Gastrocnemius medialis (tissue), 4 donors: ENCODE measurements at regions not wholly inside any gene's neighbourhood (a gene's known extent, or its start where the extent isn't known, plus 50 kb on each side); places are given as distances from the start of the nearest gene placed in this dataset.

Source experiments
- ATAC-seq, 2 donors: fragments of 150-250 bp; one replicate each; pipeline ENCODE4 v1.9.1; 2016
- DNase-seq, 2 donors: peaks; one replicate each; pipeline ENCODE4 v3.0.0-alpha.2; 2019
- H3K27ac ChIP-seq, 4 donors: fragments of 200-600 bp; sonication (generic); 1 replicate in 1 of 4; 2 replicates in 3 of 4; pipeline ENCODE4 v1.5.1; 2016 to 2018; ENCODE audit warnings: mild to moderate bottlenecking in 2 of 4, moderate library complexity in 1 of 4
- H3K27me3 ChIP-seq, 3 donors: fragments of 200-600 bp; sonication (generic) in 2 of 3; 1 replicate in 1 of 3; 2 replicates in 2 of 3; pipeline versions ENCODE4 v1.5.1 to v1.6.0; 2016 to 2019; ENCODE audit warnings: mild to moderate bottlenecking in 1 of 3, moderate library complexity in 1 of 3
- H3K36me3 ChIP-seq, 2 donors: fragments of 200-600 bp; sonication (generic) in 1 of 2; one replicate each; pipeline ENCODE4 v1.5.1; 2017 to 2018
- H3K4me1 ChIP-seq, 2 donors: fragments of 200-600 bp; sonication (generic) in 1 of 2; one replicate each; pipeline ENCODE4 v1.5.1; 2016 to 2017; ENCODE audit warnings: mild to moderate bottlenecking in 2 of 2
- H3K4me3 ChIP-seq, 4 donors: fragments of 200-600 bp; sonication (generic) in 3 of 4; 1 replicate in 1 of 4; 2 replicates in 3 of 4; pipeline ENCODE4 v1.5.1; 2016 to 2019; ENCODE audit warnings: mild to moderate bottlenecking in 2 of 4
- H3K9me3 ChIP-seq, 3 donors: fragments of 200-600 bp; sonication (generic) in 2 of 3; 1 replicate in 1 of 3; 2 replicates in 2 of 3; pipeline ENCODE4 v1.5.1; 2016 to 2019
- POLR2A ChIP-seq, 2 donors: fragments of 450-650 bp; IDR thresholded peaks; one replicate each; pipeline ENCODE4 v1.6.1; 2017; ENCODE audit warnings: antibody characterized with exemption in 2 of 2, mild to moderate bottlenecking in 2 of 2, moderate library complexity in 2 of 2
- in situ Hi-C, 4 donors: fragments of 200-750 bp; cut with MboI; loops; one replicate each; pipeline versions ENCODE4 v1.15.0 to v1.8.0; 2017; ENCODE audit warnings: low sequenced_read_pairs in 4 of 4
- intact Hi-C: fragments of 100-400 bp; cut with DNase I; formaldehyde crosslinking; loops from one replicate; pipeline ENCODE4 v1.15.1; 2023; ENCODE audit warnings: low total_unique reads
- TF ChIP-seq, protein P1 (sequence below), 5 experiments: fragments of 450-650 bp in 3 of 5; fragments of 200-600 bp in 2 of 5; sonication (generic) in 2 of 5; IDR thresholded peaks in 4 of 5; conservative IDR thresholded peaks in 1 of 5; 1 replicate in 4 of 5; 2 replicates in 1 of 5; pipeline ENCODE4 v1.5.1; 2016 to 2019; ENCODE audit warnings: antibody characterized with exemption in 5 of 5, mild to moderate bottlenecking in 3 of 5, moderate library complexity in 3 of 5

DNA sequence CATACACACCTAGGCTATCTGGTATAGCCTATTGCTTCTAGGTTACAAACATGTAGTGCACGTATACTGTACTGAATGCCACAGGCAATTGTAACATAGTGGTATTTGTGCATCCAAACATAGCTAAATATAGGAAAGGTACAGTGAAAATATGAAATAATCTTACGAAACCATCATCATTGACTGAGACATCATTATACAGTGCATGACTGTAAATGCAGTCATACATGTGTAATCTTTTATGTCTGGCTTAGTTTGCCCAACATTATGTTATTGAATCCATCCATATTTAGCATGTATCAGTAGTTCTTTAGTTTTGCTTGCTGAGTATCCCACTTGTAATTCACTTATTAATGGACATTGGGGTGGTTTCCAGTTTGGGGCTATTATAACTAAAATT lies 124.9 kb downstream of the CYLD start:
- intact Hi-C loops, result no loop called here

DNA sequence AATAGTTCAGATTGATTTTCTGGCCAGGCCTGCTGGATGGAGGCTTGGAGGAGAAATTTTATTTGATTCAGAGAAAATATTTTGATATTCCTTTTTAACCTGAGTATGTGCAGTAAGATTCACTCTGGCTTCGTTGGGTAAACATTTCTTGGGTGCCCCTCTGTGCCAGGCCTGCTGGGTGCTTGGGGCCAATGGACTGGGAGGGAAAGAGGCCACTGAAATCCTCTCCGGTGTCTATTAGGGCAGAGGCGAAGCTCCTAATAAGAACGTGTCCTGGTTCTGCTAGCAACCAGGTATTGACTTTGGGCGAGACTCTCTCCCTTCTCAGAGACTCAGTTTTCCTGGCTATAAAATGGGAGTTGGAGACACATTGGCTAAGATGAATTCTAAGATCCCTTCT lies 122.5 kb downstream of the CYLD start:
- Histone ChIP-seq H3K27ac (no peak overlapping the region), H3K27me3 (no peaks in the 10 kb centered on the region), H3K4me3 (no peak overlapping the region), H3K9me3 (no peaks in the 10 kb centered on the region), H3K36me3 (no peaks in the 10 kb centered on the region), H3K4me1 (no peaks in the 10 kb centered on the region)
- no peak for DNase-seq
- intact Hi-C loops, result no loop called here
- no peak for ATAC-seq
- TF ChIP-seq POLR2A (IDR thresholded peaks at IDR 0.05), result no peak
- TF ChIP-seq, protein P1, sequence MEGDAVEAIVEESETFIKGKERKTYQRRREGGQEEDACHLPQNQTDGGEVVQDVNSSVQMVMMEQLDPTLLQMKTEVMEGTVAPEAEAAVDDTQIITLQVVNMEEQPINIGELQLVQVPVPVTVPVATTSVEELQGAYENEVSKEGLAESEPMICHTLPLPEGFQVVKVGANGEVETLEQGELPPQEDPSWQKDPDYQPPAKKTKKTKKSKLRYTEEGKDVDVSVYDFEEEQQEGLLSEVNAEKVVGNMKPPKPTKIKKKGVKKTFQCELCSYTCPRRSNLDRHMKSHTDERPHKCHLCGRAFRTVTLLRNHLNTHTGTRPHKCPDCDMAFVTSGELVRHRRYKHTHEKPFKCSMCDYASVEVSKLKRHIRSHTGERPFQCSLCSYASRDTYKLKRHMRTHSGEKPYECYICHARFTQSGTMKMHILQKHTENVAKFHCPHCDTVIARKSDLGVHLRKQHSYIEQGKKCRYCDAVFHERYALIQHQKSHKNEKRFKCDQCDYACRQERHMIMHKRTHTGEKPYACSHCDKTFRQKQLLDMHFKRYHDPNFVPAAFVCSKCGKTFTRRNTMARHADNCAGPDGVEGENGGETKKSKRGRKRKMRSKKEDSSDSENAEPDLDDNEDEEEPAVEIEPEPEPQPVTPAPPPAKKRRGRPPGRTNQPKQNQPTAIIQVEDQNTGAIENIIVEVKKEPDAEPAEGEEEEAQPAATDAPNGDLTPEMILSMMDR (IDR thresholded peaks at IDR 0.05 in 4 of 5, conservative IDR thresholded peaks at IDR 0.05 in 1 of 5), result no peak
- in situ Hi-C loops, result no loop called here

More for the DNA sequence above, 124.9 kb downstream of the CYLD start:
- in situ Hi-C loops, result no loop called here
- no peaks in the 10 kb centered on the region for H3K27me3 ChIP-seq
- DNase-seq (no peak), ATAC-seq (no peak)
- H3K9me3 ChIP-seq, result no peaks in the 10 kb centered on the region
- no peak overlapping the region for H3K27ac ChIP-seq
- H3K4me3 ChIP-seq, result no peak overlapping the region
- TF ChIP-seq POLR2A (IDR thresholded peaks at IDR 0.05), result no peak
- TF ChIP-seq, protein P1 (IDR thresholded peaks at IDR 0.05 in 4 of 5, conservative IDR thresholded peaks at IDR 0.05 in 1 of 5), result no peak
- no peaks in the 10 kb centered on the region for H3K4me1 ChIP-seq
- H3K36me3 ChIP-seq, result no peaks in the 10 kb centered on the region

DNA sequence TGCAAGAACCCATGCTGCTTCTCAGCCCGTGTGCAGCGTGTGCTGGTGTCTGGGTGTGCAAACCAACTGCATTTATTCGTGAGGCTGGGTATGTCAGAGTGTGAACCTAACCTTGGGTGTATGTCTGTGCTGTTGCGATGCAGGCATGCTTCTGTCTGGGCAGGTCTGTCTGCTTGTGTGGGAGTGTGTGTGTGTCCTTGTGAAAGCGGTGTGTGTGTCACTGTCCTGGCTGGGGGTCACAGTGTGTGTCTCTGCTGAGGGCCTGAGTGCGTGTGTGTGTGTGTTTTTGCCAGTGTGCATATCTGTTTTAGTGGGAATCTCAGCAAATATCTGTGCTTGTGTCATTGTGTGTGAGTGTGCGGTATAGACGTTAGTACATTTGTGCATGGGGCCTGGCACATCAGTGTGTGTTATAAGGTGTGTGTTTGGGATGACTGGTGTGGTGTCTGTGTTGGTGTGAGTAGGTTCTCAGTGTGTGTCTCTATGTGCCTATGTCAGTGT lies 121.8 kb downstream of the CYLD start:
- Histone ChIP-seq H3K27ac (no peak overlapping the region), H3K27me3 (no peaks in the 10 kb centered on the region), H3K36me3 (no peaks in the 10 kb centered on the region), H3K9me3 (no peaks in the 10 kb centered on the region), H3K4me3 (no peak overlapping the region), H3K4me1 (no peaks in the 10 kb centered on the region)
- no peak for ATAC-seq
- no peak for DNase-seq
- in situ Hi-C loops (no loop called here), intact Hi-C loops (no loop called here)
- TF ChIP-seq POLR2A (IDR thresholded peaks at IDR 0.05), result no peak
- TF ChIP-seq, protein P1 (IDR thresholded peaks at IDR 0.05 in 4 of 5, conservative IDR thresholded peaks at IDR 0.05 in 1 of 5), result no peak

DNA sequence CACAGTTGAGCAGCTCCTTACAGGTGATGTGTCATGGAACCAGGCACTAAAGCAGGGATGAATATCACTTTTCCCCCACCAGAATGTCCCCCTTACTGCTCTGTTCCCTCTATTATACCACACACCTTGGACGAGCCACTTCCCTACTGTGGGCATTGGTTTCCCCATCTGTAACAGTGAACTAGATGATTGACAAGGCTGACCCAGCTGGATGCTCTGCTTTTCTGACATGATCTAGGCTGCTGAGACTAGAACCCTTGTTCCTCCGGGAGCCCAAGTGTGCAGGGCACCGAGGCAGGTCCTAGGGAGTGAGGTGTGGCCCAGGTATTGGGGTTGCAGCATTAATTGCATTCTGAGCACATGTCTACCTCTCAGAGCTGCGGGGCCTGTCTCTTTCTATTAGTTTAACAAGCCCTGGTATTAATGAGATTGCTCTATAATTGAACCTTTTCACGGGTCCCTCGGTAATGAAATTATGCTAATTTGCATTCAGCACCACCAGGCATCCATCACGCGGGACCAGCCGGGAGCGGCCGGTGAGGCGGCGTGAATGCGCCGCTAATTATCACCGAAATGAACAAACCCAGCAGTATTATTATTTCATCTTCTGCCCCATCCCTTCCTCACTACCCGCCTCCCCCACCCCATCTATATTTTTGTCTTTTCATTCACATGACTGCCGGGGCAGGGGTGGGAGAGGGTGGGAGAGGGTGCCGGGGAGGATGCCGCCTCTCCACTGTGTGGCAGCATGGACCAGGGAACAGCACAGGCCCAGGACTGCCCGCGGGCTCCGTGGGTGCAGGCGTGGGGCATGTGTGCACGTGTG lies 121.1 kb downstream of the CYLD start:
- Histone ChIP-seq H3K9me3 (no peaks in the 10 kb centered on the region), H3K36me3 (no peaks in the 10 kb centered on the region), H3K4me3 (no peak overlapping the region), H3K27ac (no peak overlapping the region), H3K4me1 (no peaks in the 10 kb centered on the region), H3K27me3 (no peaks in the 10 kb centered on the region)
- no peak for TF ChIP-seq POLR2A (IDR thresholded peaks at IDR 0.05)
- TF ChIP-seq, protein P1 (IDR thresholded peaks at IDR 0.05 in 4 of 5, conservative IDR thresholded peaks at IDR 0.05 in 1 of 5), result no peak
- ATAC-seq (no peak), DNase-seq (no peak)
- in situ Hi-C loops (no loop called here), intact Hi-C loops (no loop called here)
